C4-2B (cell line): ENCODE measurements at regions not wholly inside any gene's neighbourhood (a gene's known extent, or its start where the extent isn't known, plus 50 kb on each side); places are given as distances from the start of the nearest gene placed in this dataset.

ENCODE experiments used
- H3K27ac ChIP-seq: fragments of 450-650 bp; 2 replicates; pipeline ENCODE4 v1.5.1; 2017
- ZFX ChIP-seq: fragments of 450-650 bp; IDR thresholded peaks from 2 replicates; pipeline ENCODE4 v1.6.1; 2017
- TF ChIP-seq, protein P1 (sequence below): fragments of 450-650 bp; conservative IDR thresholded peaks from 2 replicates; pipeline ENCODE4 v1.5.1; 2017; ENCODE audit warnings: mild to moderate bottlenecking

DNA sequence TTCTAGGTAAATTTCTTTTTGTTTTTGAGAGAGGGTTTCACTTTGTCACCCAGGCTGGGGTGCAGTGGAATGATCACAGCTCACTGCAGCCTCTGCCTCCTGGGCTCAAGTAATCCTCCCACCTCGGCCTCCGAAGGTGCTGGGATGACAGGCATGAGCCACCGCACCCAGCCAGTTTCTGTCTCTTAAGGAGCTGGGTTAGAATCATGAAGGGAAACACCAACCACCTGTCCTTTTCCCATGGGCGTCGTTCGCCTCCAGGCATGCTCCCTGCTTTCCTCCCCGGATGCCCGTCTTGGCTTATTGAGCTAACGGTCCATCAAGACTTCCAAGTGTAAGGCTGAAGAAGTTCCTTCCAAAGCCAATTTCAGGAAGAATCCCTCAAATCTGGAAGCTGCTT lies 85.9 kb downstream of the SOX1 start:
- no peak overlapping the region for H3K27ac ChIP-seq
- TF ChIP-seq ZFX = no peak
- TF ChIP-seq, protein P1, sequence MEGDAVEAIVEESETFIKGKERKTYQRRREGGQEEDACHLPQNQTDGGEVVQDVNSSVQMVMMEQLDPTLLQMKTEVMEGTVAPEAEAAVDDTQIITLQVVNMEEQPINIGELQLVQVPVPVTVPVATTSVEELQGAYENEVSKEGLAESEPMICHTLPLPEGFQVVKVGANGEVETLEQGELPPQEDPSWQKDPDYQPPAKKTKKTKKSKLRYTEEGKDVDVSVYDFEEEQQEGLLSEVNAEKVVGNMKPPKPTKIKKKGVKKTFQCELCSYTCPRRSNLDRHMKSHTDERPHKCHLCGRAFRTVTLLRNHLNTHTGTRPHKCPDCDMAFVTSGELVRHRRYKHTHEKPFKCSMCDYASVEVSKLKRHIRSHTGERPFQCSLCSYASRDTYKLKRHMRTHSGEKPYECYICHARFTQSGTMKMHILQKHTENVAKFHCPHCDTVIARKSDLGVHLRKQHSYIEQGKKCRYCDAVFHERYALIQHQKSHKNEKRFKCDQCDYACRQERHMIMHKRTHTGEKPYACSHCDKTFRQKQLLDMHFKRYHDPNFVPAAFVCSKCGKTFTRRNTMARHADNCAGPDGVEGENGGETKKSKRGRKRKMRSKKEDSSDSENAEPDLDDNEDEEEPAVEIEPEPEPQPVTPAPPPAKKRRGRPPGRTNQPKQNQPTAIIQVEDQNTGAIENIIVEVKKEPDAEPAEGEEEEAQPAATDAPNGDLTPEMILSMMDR = no peak

DNA sequence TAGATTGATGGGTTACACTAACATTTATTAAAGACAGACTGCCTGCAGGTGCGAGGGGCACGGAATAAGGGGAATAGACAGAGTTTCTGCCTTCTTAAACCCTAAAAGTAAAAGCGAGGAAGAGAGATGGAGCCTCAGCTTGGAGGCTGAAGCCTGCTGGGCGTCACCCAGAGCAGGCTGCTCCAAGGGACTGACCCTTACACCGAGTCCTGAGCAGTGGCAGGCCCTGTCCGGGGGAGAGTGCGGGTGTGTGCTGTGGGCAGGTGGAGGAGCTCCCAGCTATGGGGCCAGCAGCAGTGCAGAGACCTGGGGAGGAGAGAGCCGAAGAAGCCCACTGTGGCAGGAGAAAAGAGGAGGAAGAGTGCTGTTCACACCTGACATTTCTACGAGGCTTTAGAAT lies 86.4 kb downstream of the SOX1 start:
- no peak overlapping the region for H3K27ac ChIP-seq
- no peak for TF ChIP-seq ZFX
- TF ChIP-seq, protein P1 = no peak

DNA sequence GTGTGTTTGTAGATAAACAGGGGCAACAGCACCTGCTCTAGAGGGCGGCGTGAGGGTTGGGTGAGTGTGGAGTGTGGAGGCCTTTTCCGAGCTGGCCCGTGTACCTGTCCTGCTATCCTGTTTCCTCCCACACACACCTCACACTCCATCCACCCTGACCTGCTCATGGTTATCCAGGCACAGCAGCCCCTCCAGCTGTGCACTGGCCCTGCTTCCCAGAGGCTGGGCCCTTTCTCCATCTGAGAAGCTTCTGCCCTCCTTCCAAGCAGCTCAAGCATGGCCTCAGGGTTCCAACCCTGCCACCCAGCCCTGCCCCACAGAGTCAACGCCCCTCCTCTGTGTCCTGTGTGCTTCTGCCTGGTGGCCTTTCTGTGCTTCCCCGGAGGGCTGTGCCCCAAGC lies 86.9 kb downstream of the SOX1 start:
- H3K27ac ChIP-seq = no peak overlapping the region
- TF ChIP-seq, protein P1 = no peak
- TF ChIP-seq ZFX = no peak

DNA sequence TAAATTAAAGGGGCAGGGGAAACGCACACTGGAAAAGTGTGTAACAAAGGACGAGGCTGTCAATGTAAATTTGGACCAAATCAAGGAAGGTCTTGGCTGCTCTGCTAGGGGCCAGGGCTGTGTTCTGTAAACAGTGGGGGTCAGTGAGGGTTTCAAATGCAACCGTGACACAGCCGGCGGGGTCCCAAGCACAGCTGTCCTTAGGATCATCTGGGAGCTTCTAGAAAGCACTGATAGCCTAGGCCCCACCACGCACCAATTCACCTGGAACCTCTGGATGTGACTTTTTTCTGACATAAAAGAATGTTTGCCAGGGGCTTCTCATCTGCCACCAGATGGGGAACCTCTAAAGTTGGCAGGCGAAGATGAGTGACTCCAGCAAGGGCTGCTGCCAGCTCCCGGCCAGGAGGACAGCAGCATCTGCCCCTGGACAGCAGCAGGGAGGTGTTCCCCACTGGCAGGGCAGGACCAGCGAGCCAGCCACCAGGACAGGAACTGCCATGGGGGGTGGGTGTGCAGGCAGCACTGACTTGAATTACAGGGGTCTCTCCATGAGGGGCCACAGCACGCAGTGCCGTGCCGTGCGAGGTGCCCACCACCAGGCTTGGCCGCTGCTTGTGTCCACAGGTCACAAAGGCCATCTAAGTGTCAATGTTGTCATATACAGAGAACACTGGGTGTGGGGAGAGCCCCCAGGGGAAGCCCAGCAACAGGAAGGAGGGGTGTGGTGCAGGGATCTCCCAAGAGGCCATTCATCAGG lies 87.5 kb downstream of the SOX1 start:
- no peak for TF ChIP-seq ZFX
- TF ChIP-seq, protein P1 = no peak
- H3K27ac ChIP-seq = no peak overlapping the region

DNA sequence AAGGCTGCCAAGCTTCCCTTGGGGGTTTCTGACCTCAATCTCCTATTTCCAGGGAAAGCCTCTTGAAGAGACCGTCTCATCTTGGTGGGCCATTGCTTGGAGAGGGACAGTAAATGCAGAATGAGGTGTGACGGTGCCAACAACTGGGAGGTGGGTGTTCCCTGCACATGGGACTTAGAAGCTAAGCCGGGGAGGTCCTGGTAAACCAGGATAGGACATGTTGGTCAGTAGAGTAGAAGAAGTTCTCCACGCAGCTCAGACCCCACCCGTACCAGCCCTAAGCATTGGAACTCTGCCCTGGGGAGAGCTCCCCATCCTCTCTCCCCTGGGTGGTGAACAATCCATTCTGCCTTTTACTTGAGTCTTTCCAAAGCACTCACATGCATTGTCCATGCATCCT lies 92.0 kb downstream of the SOX1 start:
- H3K27ac ChIP-seq = no peak overlapping the region
- no peak for TF ChIP-seq ZFX
- TF ChIP-seq, protein P1 = no peak

DNA sequence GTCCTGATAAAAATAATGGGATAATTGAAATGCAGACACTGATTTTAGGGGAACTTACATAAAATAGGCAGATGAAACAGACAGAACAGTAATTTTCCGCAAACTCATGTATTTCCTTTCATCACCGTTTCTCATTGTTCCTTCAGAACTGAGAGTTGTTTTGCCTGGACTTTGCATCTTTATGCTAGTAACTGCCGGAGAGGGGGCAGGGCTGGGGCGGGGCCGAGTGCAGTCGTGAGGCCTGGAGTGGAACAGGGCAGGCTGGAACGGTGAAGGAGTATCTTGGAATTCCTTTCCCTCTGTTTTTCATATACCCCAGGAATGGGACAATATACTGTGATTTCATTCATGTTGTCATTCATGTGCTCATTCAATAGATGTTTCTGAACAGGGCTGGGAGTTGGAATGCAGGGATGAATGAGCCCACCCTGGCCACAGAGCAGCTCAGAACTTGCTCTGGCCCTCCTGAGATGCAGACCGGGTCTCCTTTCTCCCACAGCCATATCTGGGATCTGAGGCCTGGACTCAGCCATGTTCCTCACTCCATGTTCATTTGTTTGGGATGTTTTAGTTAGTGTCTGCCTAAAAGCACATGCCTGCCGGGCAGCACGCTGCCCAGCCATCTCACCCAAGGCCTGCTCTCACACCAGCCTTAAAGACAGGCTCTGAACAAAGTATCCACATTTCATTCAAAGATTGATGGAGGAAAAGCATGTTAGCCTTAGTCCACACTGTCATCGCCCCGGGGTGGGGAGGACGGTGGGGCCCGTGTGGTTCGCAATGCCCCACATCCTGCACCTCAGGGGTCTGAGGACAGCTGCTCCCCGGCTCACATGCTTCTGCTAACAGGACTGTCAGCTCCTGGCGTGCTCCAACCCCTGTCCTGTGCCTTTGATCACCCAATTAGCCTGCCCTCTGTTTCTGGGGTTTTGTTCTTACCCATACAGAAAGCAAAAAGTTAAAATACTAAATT lies 92.9 kb downstream of the SOX1 start:
- no peak overlapping the region for H3K27ac ChIP-seq
- TF ChIP-seq, protein P1 = no peak
- no peak for TF ChIP-seq ZFX

DNA sequence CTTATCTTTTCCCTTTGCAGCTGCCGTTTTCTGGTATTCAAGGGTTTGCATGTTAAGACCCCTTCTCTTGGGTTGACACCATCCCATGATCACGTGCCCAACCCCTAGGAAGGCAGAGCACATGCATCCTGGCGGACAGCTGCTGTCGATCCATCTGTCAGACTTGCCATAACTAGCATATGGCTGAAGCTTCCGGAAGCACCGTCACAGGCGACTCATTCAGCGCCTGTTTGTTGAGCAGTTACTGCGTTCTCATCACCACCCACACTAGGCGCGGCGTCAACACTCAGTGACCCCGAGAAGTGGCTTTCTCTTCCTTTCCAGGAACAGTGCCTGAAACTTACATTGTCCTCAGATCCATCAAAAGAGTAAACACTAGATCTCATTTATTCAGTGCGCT lies 93.6 kb downstream of the SOX1 start:
- TF ChIP-seq, protein P1 = no peak
- TF ChIP-seq ZFX = no peak
- H3K27ac ChIP-seq = no peak overlapping the region
